Neuron (in vitro differentiated cells): ENCODE measurements at regions not wholly inside any gene's neighbourhood (a gene's known extent, or its start where the extent isn't known, plus 50 kb on each side); places are given as distances from the start of the nearest gene placed in this dataset.
"Not testable (repeated sequence)": the region's sequence is repeated elsewhere in the genome, so short reads cannot be mapped to it uniquely, and the experiment has no call there.

Experiments used
- H2AFZ ChIP-seq: one replicate; pipeline ENCODE4 v1.6.1; 2013; ENCODE audit warnings: low read depth, mild to moderate bottlenecking, inconsistent platforms, low read length, moderate library complexity
- H3K27me3 ChIP-seq: one replicate; pipeline ENCODE4 v1.6.1; 2013; ENCODE audit warnings: low read length; ENCODE audit not compliant: insufficient read depth
- H3K36me3 ChIP-seq: one replicate; pipeline ENCODE4 v1.6.1; 2013; ENCODE audit warnings: low read length; ENCODE audit not compliant: insufficient read depth
- H3K4me1 ChIP-seq: one replicate; pipeline ENCODE4 v1.6.1; 2013; ENCODE audit warnings: low read length; ENCODE audit not compliant: insufficient read depth
- H3K4me3 ChIP-seq: 2 replicates; pipeline ENCODE4 v1.5.1; 2013; ENCODE audit warnings: mild to moderate bottlenecking, low read length, moderate library complexity
- H3K9me3 ChIP-seq: one replicate; pipeline ENCODE4 v1.6.1; 2013; ENCODE audit warnings: low read length

- H3K4me1 ChIP-seq = peaks cover 7% of the 10 kb centered on the region
- no peaks in the 10 kb centered on the region for H3K9me3 ChIP-seq
- no peaks in the 10 kb centered on the region for H3K36me3 ChIP-seq
- H3K27me3 ChIP-seq = peaks cover 37% of the 10 kb centered on the region
- H2AFZ ChIP-seq = no peak overlapping the region
- H3K4me3 ChIP-seq = no peak overlapping the region
These were observed 71.8 kb downstream of the LARP7 start for GRCh38 chr4:112708772-112709171.

- no peak overlapping the region for H2AFZ ChIP-seq
These were observed 78.3 kb downstream of the LARP7 start for GRCh38 chr4:112714922-112715901.

GRCh38 chr4:112717856-112718255 lies 80.9 kb downstream of the LARP7 start:
- Histone ChIP-seq H3K4me1 (peaks cover 4% of the 10 kb centered on the region), H3K9me3 (no peaks in the 10 kb centered on the region), H3K27me3 (no peaks in the 10 kb centered on the region), H3K4me3 (no peak overlapping the region), H3K36me3 (no peaks in the 10 kb centered on the region), H2AFZ (no peak overlapping the region)

More at GRCh38 chr4:112714922-112715901, 78.3 kb downstream of the LARP7 start:
- H3K4me1 ChIP-seq = peaks cover 4% of the 10 kb centered on the region
- no peaks in the 10 kb centered on the region for H3K36me3 ChIP-seq
- H3K9me3 ChIP-seq = no peaks in the 10 kb centered on the region
- no peak overlapping the region for H3K4me3 ChIP-seq
- no peaks in the 10 kb centered on the region for H3K27me3 ChIP-seq

GRCh38 chr4:112721627-112722026 lies 84.7 kb downstream of the LARP7 start:
- Histone ChIP-seq H3K9me3 (no peaks in the 10 kb centered on the region), H2AFZ (no peak overlapping the region), H3K36me3 (no peaks in the 10 kb centered on the region), H3K4me1 (peaks cover 4% of the 10 kb centered on the region), H3K4me3 (no peak overlapping the region), H3K27me3 (no peaks in the 10 kb centered on the region)

GRCh38 chr4:112726041-112726440 lies 89.1 kb downstream of the LARP7 start:
- Histone ChIP-seq H3K4me1 (no peaks in the 10 kb centered on the region), H3K9me3 (no peaks in the 10 kb centered on the region), H3K4me3 (no peak overlapping the region), H2AFZ (no peak overlapping the region), H3K36me3 (no peaks in the 10 kb centered on the region), H3K27me3 (no peaks in the 10 kb centered on the region)

- H3K36me3 ChIP-seq, H3K4me3 ChIP-seq, H3K9me3 ChIP-seq, H2AFZ ChIP-seq, H3K27me3 ChIP-seq, H3K4me1 ChIP-seq: not testable (repeated sequence)
These were observed 90.8 kb downstream of the LARP7 start for GRCh38 chr4:112727728-112728127.

- no peaks in the 10 kb centered on the region for H3K4me1 ChIP-seq
- no peaks in the 10 kb centered on the region for H3K36me3 ChIP-seq
- no peak overlapping the region for H3K4me3 ChIP-seq
- no peak overlapping the region for H2AFZ ChIP-seq
- H3K9me3 ChIP-seq = no peaks in the 10 kb centered on the region
- H3K27me3 ChIP-seq = no peaks in the 10 kb centered on the region
These were observed 94.8 kb downstream of the LARP7 start for GRCh38 chr4:112731715-112732114.

GRCh38 chr4:112732142-112732541 lies 95.2 kb downstream of the LARP7 start:
- no peaks in the 10 kb centered on the region for H3K36me3 ChIP-seq
- no peaks in the 10 kb centered on the region for H3K27me3 ChIP-seq
- H3K4me3 ChIP-seq = no peak overlapping the region
- no peak overlapping the region for H2AFZ ChIP-seq
- no peaks in the 10 kb centered on the region for H3K4me1 ChIP-seq
- no peaks in the 10 kb centered on the region for H3K9me3 ChIP-seq

GRCh38 chr4:112735474-112735951 lies 98.6 kb downstream of the LARP7 start:
- no peaks in the 10 kb centered on the region for H3K36me3 ChIP-seq
- no peaks in the 10 kb centered on the region for H3K4me1 ChIP-seq
- no peak overlapping the region for H2AFZ ChIP-seq
- no peaks in the 10 kb centered on the region for H3K27me3 ChIP-seq
- H3K9me3 ChIP-seq = no peaks in the 10 kb centered on the region
- no peak overlapping the region for H3K4me3 ChIP-seq

GRCh38 chr4:112736718-112737135 lies 99.8 kb downstream of the LARP7 start:
- Histone ChIP-seq H3K4me3 (no peak overlapping the region), H3K36me3 (no peaks in the 10 kb centered on the region), H3K27me3 (no peaks in the 10 kb centered on the region), H2AFZ (no peak overlapping the region), H3K4me1 (no peaks in the 10 kb centered on the region), H3K9me3 (no peaks in the 10 kb centered on the region)

GRCh38 chr4:112739442-112739841 lies 102.5 kb downstream of the LARP7 start:
- H3K4me3 ChIP-seq = no peak overlapping the region
- H2AFZ ChIP-seq = no peak overlapping the region
- no peaks in the 10 kb centered on the region for H3K4me1 ChIP-seq
- H3K27me3 ChIP-seq = no peaks in the 10 kb centered on the region
- no peaks in the 10 kb centered on the region for H3K36me3 ChIP-seq
- no peaks in the 10 kb centered on the region for H3K9me3 ChIP-seq

GRCh38 chr4:112747036-112747435 lies 110.1 kb downstream of the LARP7 start:
- Histone ChIP-seq H3K4me3 (no peak overlapping the region), H3K4me1 (peaks cover 4% of the 10 kb centered on the region), H2AFZ (no peak overlapping the region), H3K27me3 (no peaks in the 10 kb centered on the region), H3K9me3 (no peaks in the 10 kb centered on the region), H3K36me3 (no peaks in the 10 kb centered on the region)

- Histone ChIP-seq H3K4me1 (peaks cover 4% of the 10 kb centered on the region), H3K4me3 (no peak overlapping the region), H3K27me3 (no peaks in the 10 kb centered on the region), H3K36me3 (no peaks in the 10 kb centered on the region), H3K9me3 (no peaks in the 10 kb centered on the region), H2AFZ (no peak overlapping the region)
These were observed 111.5 kb downstream of the LARP7 start for GRCh38 chr4:112748352-112748878.
